Body of pancreas (tissue), 4 donors: ENCODE measurements at regions not wholly inside any gene's neighbourhood (a gene's known extent, or its start where the extent isn't known, plus 50 kb on each side); places are given as distances from the start of the nearest gene placed in this dataset.

Experiments
- CTCF ChIP-seq, 7 experiments: fragments of 450-650 bp in 4 of 7; fragments of 200-600 bp in 3 of 7; sonication (generic) in 3 of 7; IDR thresholded peaks; one replicate each; pipeline ENCODE4 v1.5.1; 2016 to 2019; ENCODE audit warnings: antibody characterized with exemption in 7 of 7
- POLR2A ChIP-seq, 3 donors: fragments of 450-650 bp; IDR thresholded peaks; one replicate each; pipeline ENCODE4 v1.6.1; 2016; ENCODE audit warnings: antibody characterized with exemption in 3 of 3, mild to moderate bottlenecking in 2 of 3

DNA sequence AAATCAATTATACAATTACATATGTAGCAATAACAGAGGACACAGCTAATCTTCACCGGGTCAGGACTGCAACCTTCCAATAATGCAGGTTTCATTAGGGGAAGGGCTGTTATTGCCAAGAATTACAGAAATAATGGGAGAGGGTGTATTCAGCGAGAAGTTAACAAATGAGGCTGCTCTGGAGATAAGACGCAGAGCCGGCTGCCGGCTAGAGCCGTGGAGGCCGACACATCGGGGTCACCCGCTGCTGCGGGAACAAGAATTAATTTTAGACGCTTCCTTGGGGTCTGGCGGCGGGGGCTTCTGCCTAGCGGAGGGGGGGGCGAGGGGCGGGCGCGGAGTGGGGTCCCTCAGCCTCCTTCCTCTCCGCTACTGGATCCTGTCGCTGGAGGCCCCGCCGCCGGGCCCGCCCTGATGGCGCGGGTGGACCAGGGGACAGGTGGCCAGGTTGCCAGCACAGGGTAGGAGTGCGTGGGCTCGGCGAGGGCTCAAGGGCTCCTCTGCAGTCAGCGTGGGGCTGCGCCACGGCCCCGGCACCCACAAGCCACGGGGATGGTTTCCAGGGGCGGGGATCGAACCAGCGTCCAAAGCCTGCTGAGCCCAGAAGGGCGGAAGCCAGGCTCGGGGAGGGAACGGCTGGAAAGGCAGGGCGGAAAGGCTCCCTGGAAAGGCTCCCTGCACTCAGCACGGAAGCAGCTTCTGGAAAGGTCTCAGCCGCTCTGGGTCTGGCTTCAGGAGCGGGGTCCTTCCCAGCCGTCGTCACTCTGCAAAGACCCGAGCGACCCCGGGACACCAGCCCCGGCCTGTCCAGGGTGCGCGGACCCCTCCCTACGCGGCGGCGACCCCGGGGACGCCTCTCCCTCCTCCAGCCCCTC, 113.8 kb upstream of the NKX1-1 start:
- TF ChIP-seq CTCF (IDR thresholded peaks at IDR 0.05) (no peak), POLR2A (IDR thresholded peaks at IDR 0.05) (no peak)
